ENCODE measurements at regions not wholly inside any gene's neighbourhood (a gene's known extent, or its start where the extent isn't known, plus 50 kb on each side); places are given as distances from the start of the nearest gene placed in this dataset.
"Not testable (repeated sequence)": the region's sequence is repeated elsewhere in the genome, so short reads cannot be mapped to it uniquely, and the experiment has no call there.

- peak; percentile 81 for ATAC-seq
- intact Hi-C loops (cut with micrococcal nuclease), result no loop called here
- peak; percentile 64 for DNase-seq
Measured at GRCh38 chr6:166253778-166254204, 54.4 kb downstream of the PRR18 start.

- intact Hi-C loops (cut with micrococcal nuclease), result no loop called here
- ATAC-seq (peak; percentile 87), DNase-seq (peak; percentile 70)
Measured at GRCh38 chr6:166253281-166253681, 54.9 kb downstream of the PRR18 start.

- DNase-seq (no peak), ATAC-seq (no peak)
- intact Hi-C loops (cut with micrococcal nuclease), result no loop called here
Measured at GRCh38 chr6:166252601-166253000, 55.6 kb downstream of the PRR18 start.

- no peak for DNase-seq
Measured at GRCh38 chr6:166251655-166252054, 56.5 kb downstream of the PRR18 start.

GRCh38 chr6:166251211-166251610 lies 57.0 kb downstream of the PRR18 start:
- intact Hi-C loops (cut with micrococcal nuclease), result no loop called here

More at GRCh38 chr6:166251655-166252054, 56.5 kb downstream of the PRR18 start:
- no peak for ATAC-seq
- intact Hi-C loops (cut with micrococcal nuclease), result no loop called here

GRCh38 chr6:166249061-166249785 lies 59.0 kb downstream of the PRR18 start:
- intact Hi-C loops (cut with micrococcal nuclease); ATAC-seq: not testable (repeated sequence)

More at GRCh38 chr6:166251211-166251610, 57.0 kb downstream of the PRR18 start:
- ATAC-seq (no peak), DNase-seq (no peak)

GRCh38 chr6:166245148-166245547 lies 63.0 kb downstream of the PRR18 start:
- intact Hi-C loops (cut with micrococcal nuclease), result no loop called here
- DNase-seq (no peak), ATAC-seq (no peak)

More at GRCh38 chr6:166249061-166249785, 59.0 kb downstream of the PRR18 start:
- DNase-seq, result not testable (repeated sequence)

GRCh38 chr6:166244353-166245045 lies 63.7 kb downstream of the PRR18 start:
- intact Hi-C loops (cut with micrococcal nuclease), result no loop called here
- ATAC-seq (no peak), DNase-seq (no peak)

GRCh38 chr6:166242888-166243287 lies 65.3 kb downstream of the PRR18 start:
- no peak for ATAC-seq
- DNase-seq, result no peak
- intact Hi-C loops (cut with micrococcal nuclease), result no loop called here

- ATAC-seq (no peak), DNase-seq (no peak)
- intact Hi-C loops (cut with micrococcal nuclease), result no loop called here
Measured at GRCh38 chr6:166241974-166242373, 66.2 kb downstream of the PRR18 start.

- intact Hi-C loops (cut with micrococcal nuclease), result no loop called here
- no peak for ATAC-seq
- no peak for DNase-seq
Measured at GRCh38 chr6:166240889-166241288, 67.3 kb downstream of the PRR18 start.

- no peak for ATAC-seq
- intact Hi-C loops (cut with micrococcal nuclease), result no loop called here
- no peak for DNase-seq
Measured at GRCh38 chr6:166237617-166238016, 70.0 kb upstream of the TBXT start.

- no peak for ATAC-seq
- DNase-seq, result no peak
- intact Hi-C loops (cut with micrococcal nuclease), result no loop called here
Measured at GRCh38 chr6:166236596-166236995, 68.9 kb upstream of the TBXT start.

GRCh38 chr6:166235666-166236292 lies 68.1 kb upstream of the TBXT start:
- no peak for DNase-seq
- no peak for ATAC-seq
- intact Hi-C loops (cut with micrococcal nuclease), result no loop called here

GRCh38 chr6:166231181-166231580 lies 63.5 kb upstream of the TBXT start:
- intact Hi-C loops (cut with micrococcal nuclease); DNase-seq; ATAC-seq: not testable (repeated sequence)

GRCh38 chr6:166228839-166229528 lies 61.3 kb upstream of the TBXT start:
- DNase-seq, result no peak
- intact Hi-C loops (cut with micrococcal nuclease), result no loop called here

GRCh38 chr6:166228425-166228824 lies 60.8 kb upstream of the TBXT start:
- intact Hi-C loops (cut with micrococcal nuclease), result no loop called here
- ATAC-seq (no peak), DNase-seq (no peak)

More at GRCh38 chr6:166228839-166229528, 61.3 kb upstream of the TBXT start:
- ATAC-seq, result no peak

- intact Hi-C loops (cut with micrococcal nuclease), result no loop called here
- ATAC-seq (no peak), DNase-seq (no peak)
Measured at GRCh38 chr6:166223079-166223478, 55.4 kb upstream of the TBXT start.

- DNase-seq, result no peak
- ATAC-seq, result no peak
- intact Hi-C loops (cut with micrococcal nuclease), result no loop called here
Measured at GRCh38 chr6:166222631-166223030, 55.0 kb upstream of the TBXT start.

- intact Hi-C loops (cut with micrococcal nuclease), result no loop called here
- no peak for ATAC-seq
- DNase-seq, result no peak
Measured at GRCh38 chr6:166221636-166222035, 54.0 kb upstream of the TBXT start.

Data from left ventricle myocardium superior (tissue), 1 donor.